ENCODE measurements at regions not wholly inside any gene's neighbourhood (a gene's known extent, or its start where the extent isn't known, plus 50 kb on each side); places are given as distances from the start of the nearest gene placed in this dataset.

DNA sequence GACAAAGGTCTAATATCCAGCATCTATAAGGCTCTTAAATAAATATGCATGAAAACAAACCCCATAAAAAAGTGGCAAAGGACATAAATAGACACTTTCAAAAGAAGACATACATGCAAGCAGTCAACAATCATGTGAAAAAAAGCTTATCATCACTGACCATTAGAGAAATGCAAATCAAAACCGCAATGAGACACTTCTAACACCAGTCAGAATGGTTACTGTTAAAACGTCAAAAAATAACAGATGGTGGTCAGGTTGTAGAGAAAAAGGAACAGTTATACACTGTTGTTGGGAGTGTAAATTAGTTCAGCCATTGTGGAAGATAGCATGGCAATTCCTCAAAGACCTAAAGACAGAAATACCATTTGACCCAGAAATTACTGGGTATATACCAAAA lies 440.7 kb upstream of the KCNMB2 start:
- TF ChIP-seq, protein P1, sequence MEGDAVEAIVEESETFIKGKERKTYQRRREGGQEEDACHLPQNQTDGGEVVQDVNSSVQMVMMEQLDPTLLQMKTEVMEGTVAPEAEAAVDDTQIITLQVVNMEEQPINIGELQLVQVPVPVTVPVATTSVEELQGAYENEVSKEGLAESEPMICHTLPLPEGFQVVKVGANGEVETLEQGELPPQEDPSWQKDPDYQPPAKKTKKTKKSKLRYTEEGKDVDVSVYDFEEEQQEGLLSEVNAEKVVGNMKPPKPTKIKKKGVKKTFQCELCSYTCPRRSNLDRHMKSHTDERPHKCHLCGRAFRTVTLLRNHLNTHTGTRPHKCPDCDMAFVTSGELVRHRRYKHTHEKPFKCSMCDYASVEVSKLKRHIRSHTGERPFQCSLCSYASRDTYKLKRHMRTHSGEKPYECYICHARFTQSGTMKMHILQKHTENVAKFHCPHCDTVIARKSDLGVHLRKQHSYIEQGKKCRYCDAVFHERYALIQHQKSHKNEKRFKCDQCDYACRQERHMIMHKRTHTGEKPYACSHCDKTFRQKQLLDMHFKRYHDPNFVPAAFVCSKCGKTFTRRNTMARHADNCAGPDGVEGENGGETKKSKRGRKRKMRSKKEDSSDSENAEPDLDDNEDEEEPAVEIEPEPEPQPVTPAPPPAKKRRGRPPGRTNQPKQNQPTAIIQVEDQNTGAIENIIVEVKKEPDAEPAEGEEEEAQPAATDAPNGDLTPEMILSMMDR (IDR thresholded peaks at IDR 0.05; ENCODE audit: extremely low read depth in 1 of 2, insufficient read depth in 1 of 2, low read depth in 1 of 2, low read length in 2 of 2): no peak
- TF ChIP-seq POLR2AphosphoS5 (IDR thresholded peaks at IDR 0.05; ENCODE audit: insufficient read depth, low read depth, low read length): no peak
- H2AFZ ChIP-seq (ENCODE audit: low read depth, low read length): no peak overlapping the region
- CTCF ChIA-PET: no interaction called here
- intact Hi-C loops (cut with micrococcal nuclease): no loop called here
- H3K9me3 ChIP-seq (replicated peaks; ENCODE audit: control insufficient read depth, insufficient read depth, low read length): no peaks in the 10 kb centered on the region
- H3K4me2 ChIP-seq (ENCODE audit: insufficient read depth, low read length): no peak overlapping the region
- no peak overlapping the region for H3K27ac ChIP-seq (ENCODE audit: insufficient read depth, low read depth, low read length)
- no peak overlapping the region for H3K9ac ChIP-seq (replicated peaks; ENCODE audit: extremely low read depth, insufficient read depth, low read length)
- no peak for FAIRE-seq
- no peaks in the 10 kb centered on the region for H3K4me1 ChIP-seq (ENCODE audit: control insufficient read depth, extremely low read depth, insufficient read depth, low read length)
- DNase-seq (ENCODE audit: low read depth, low spot score): no peak
- H3K9me1 ChIP-seq (replicated peaks; ENCODE audit: control insufficient read depth, extremely low read depth, insufficient read depth, low read length): no peaks in the 10 kb centered on the region
- dilution Hi-C loops (cut with MboI; ENCODE audit: extremely low pct_ligation_motif_present, low sequenced_read_pairs): no loop called here
- no peak overlapping the region for H3K4me3 ChIP-seq (replicated peaks in 1 of 3; ENCODE audit: insufficient read depth in 1 of 3, low read depth in 1 of 3, low read length in 3 of 3)
- no peaks in the 10 kb centered on the region for H3K27me3 ChIP-seq (ENCODE audit: control insufficient read depth in 2 of 2, insufficient read depth in 2 of 2, low read length in 2 of 2)
- no peaks in the 10 kb centered on the region for H4K20me1 ChIP-seq (replicated peaks; ENCODE audit: control insufficient read depth, extremely low read depth, insufficient read depth, low read length)
- no peaks in the 10 kb centered on the region for H3K36me3 ChIP-seq (ENCODE audit: control insufficient read depth in 2 of 2, extremely low read depth in 1 of 2, insufficient read depth in 2 of 2, low read length in 2 of 2)
- H3K79me2 ChIP-seq (ENCODE audit: control insufficient read depth, insufficient read depth, low read length): no peaks in the 10 kb centered on the region
- no TSS peak for BruUV-seq (replicated peaks)
- POLR2A ChIA-PET: no interaction called here

DNA sequence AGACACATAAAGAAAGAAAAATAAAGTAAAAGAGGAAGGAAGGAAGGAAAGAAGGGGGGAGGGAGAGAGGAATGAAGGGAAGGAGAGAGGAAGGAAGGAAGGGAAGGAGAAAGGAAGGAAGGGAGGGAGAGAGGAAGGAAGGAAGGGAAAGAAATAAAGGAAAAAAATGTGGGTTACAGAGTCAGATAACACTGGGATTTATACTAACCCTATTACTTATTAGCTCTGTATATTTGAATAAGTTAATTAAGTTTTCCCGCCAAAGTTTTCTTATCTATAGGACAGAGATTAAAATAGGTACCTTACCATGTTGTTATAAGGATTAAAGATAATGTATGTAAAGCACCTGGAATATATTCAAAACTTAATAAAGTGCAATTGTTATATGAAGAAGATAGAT lies 439.3 kb upstream of the KCNMB2 start:
- Histone ChIP-seq H4K20me1 (replicated peaks; ENCODE audit: control insufficient read depth, extremely low read depth, insufficient read depth, low read length) (no peaks in the 10 kb centered on the region), H3K27ac (ENCODE audit: insufficient read depth, low read depth, low read length) (no peak overlapping the region), H3K9me3 (replicated peaks; ENCODE audit: control insufficient read depth, insufficient read depth, low read length) (no peaks in the 10 kb centered on the region), H3K9ac (replicated peaks; ENCODE audit: extremely low read depth, insufficient read depth, low read length) (no peak overlapping the region), H3K4me2 (ENCODE audit: insufficient read depth, low read length) (no peak overlapping the region), H3K9me1 (replicated peaks; ENCODE audit: control insufficient read depth, extremely low read depth, insufficient read depth, low read length) (no peaks in the 10 kb centered on the region), H3K79me2 (ENCODE audit: control insufficient read depth, insufficient read depth, low read length) (no peaks in the 10 kb centered on the region), H3K4me3 (replicated peaks in 1 of 3; ENCODE audit: insufficient read depth in 1 of 3, low read depth in 1 of 3, low read length in 3 of 3) (no peak overlapping the region), H3K4me1 (ENCODE audit: control insufficient read depth, extremely low read depth, insufficient read depth, low read length) (no peaks in the 10 kb centered on the region), H3K36me3 (ENCODE audit: control insufficient read depth in 2 of 2, extremely low read depth in 1 of 2, insufficient read depth in 2 of 2, low read length in 2 of 2) (no peaks in the 10 kb centered on the region), H2AFZ (ENCODE audit: low read depth, low read length) (no peak overlapping the region), H3K27me3 (ENCODE audit: control insufficient read depth in 2 of 2, insufficient read depth in 2 of 2, low read length in 2 of 2) (no peaks in the 10 kb centered on the region)
- intact Hi-C loops (cut with micrococcal nuclease) (no loop called here), dilution Hi-C loops (cut with MboI; ENCODE audit: extremely low pct_ligation_motif_present, low sequenced_read_pairs) (no loop called here)
- FAIRE-seq: no peak
- no peak for DNase-seq (ENCODE audit: low read depth, low spot score)
- BruUV-seq (replicated peaks): no TSS peak
- TF ChIP-seq, protein P1 (IDR thresholded peaks at IDR 0.05; ENCODE audit: extremely low read depth in 1 of 2, insufficient read depth in 1 of 2, low read depth in 1 of 2, low read length in 2 of 2): no peak
- TF ChIP-seq JUN (IDR thresholded peaks at IDR 0.05; ENCODE audit: borderline replicate concordance, insufficient read depth, insufficient read length, low read depth): no peak
- TF ChIP-seq, protein P2, sequence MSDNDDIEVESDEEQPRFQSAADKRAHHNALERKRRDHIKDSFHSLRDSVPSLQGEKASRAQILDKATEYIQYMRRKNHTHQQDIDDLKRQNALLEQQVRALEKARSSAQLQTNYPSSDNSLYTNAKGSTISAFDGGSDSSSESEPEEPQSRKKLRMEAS (IDR thresholded peaks at IDR 0.05; ENCODE audit: insufficient read depth, insufficient read length): no peak
- TF ChIP-seq GATA2 (IDR thresholded peaks at IDR 0.05; ENCODE audit: insufficient read depth, insufficient read length, low read depth, low read length): no peak
- TF ChIP-seq MYC (IDR thresholded peaks at IDR 0.05; ENCODE audit: low read depth, low read length): no peak
- CTCF ChIA-PET: interaction anchor here (1.2 kb wide), 1 partner anchor 15 kb away, joined by 3 read pairs; no protein-coding TSS in a partner anchor
- POLR2A ChIA-PET: no interaction called here
